HepG2 (cell line): ENCODE measurements at regions not wholly inside any gene's neighbourhood (a gene's known extent, or its start where the extent isn't known, plus 50 kb on each side); places are given as distances from the start of the nearest gene placed in this dataset.

ENCODE experiments used
- ATAC-seq: fragments of 200-7000 bp; cut with Tn5 transposase; 3 replicates; pipeline ENCODE4 v1.9.1; 2020; ENCODE audit warnings: mild to moderate bottlenecking, moderate library complexity
- BruUV-seq: library from RNA; stranded (reverse); fragments of 400-500 nt; replicated peaks from 2 replicates; lab custom pipeline; 2021; lab: Mats Ljungman, UMichigan
- CTCF ChIA-PET: fragments of 300-600 bp; formaldehyde crosslinking; extraction: SDS; loops from one replicate; lab custom pipeline; 2021; ENCODE audit warnings: low total read pairs, inconsistent platforms, low intra/inter-chr PET ratio; lab: Yijun Ruan, JAX
- POLR2A ChIA-PET: fragments of 350-600 bp; sonication (Branson Sonifier 250); formaldehyde crosslinking; loops from one replicate; lab custom pipeline; 2020; ENCODE audit warnings: antibody characterized with exemption, inconsistent platforms; lab: Yijun Ruan, JAX
- DNase-seq: peaks from one replicate; pipeline ENCODE4 v3.0.0-alpha.2; 2015; ENCODE audit warnings: low spot score
- FAIRE-seq: peaks from 3 replicates; lab custom pipeline; 2011; peaks lifted over from hg19 to GRCh38; lab: Jason Lieb, UNC
- H2AFZ ChIP-seq: one replicate; pipeline ENCODE4 v1.6.1; 2011; ENCODE audit warnings: low read length, inconsistent platforms
- H3K27ac ChIP-seq: fragments of 300-600 bp; 3 replicates; pipeline ENCODE4 v1.8.0; 2011; ENCODE audit warnings: mixed run types, mild to moderate bottlenecking, mixed read lengths, low read length, inconsistent platforms; ENCODE audit not compliant: insufficient read depth; ENCODE audit errors: extremely low read length
- H3K27me3 ChIP-seq, 2 experiments: fragments of 200-600 bp in 1 of 2; 2 replicates in 1 of 2; 3 replicates in 1 of 2; pipeline versions ENCODE4 v1.6.0 to v1.8.0; 2011; ENCODE audit warnings: low read length in 2 of 2, mild to moderate bottlenecking in 2 of 2, moderate library complexity in 2 of 2, inconsistent platforms in 1 of 2; ENCODE audit not compliant: insufficient read depth in 2 of 2, control insufficient read depth in 1 of 2
- H3K36me3 ChIP-seq, 2 experiments: fragments of 200-600 bp in 1 of 2; replicated peaks in 1 of 2; 2 replicates in 1 of 2; 3 replicates in 1 of 2; pipeline versions ENCODE4 v1.5.1 to v1.8.0; 2011; ENCODE audit warnings: low read length in 2 of 2, inconsistent platforms in 1 of 2; ENCODE audit not compliant: insufficient read depth in 2 of 2, control insufficient read depth in 1 of 2
- H3K4me1 ChIP-seq: 2 replicates; pipeline ENCODE4 v1.5.1; 2012; ENCODE audit warnings: low read length, inconsistent platforms; ENCODE audit not compliant: insufficient read depth
- H3K4me2 ChIP-seq: 2 replicates; pipeline ENCODE4 v1.6.0; 2011; ENCODE audit warnings: low read depth, low read length, inconsistent platforms
- H3K4me3 ChIP-seq, 3 experiments: fragments of 200-600 bp in 1 of 3; sonication (generic), shearing (Covaris generic) in 1 of 3; replicated peaks in 1 of 3; 2 replicates each; pipeline ENCODE4 v1.5.1; 2011 to 2016; ENCODE audit warnings: low read length in 3 of 3, inconsistent platforms in 2 of 3, low read depth in 2 of 3, mild to moderate bottlenecking in 2 of 3, control low read depth in 1 of 3, mixed read lengths in 1 of 3; ENCODE audit not compliant: insufficient read depth in 1 of 3
- H3K79me2 ChIP-seq: one replicate; pipeline ENCODE4 v1.6.1; 2011; ENCODE audit warnings: low read length, inconsistent platforms; ENCODE audit not compliant: insufficient read depth
- H3K9ac ChIP-seq: 2 replicates; pipeline ENCODE4 v1.6.0; 2011; ENCODE audit warnings: mild to moderate bottlenecking, low read depth, low read length, inconsistent platforms; ENCODE audit not compliant: insufficient read depth
- H3K9me3 ChIP-seq: 2 replicates; pipeline ENCODE4 v1.5.1; 2012; ENCODE audit warnings: mild to moderate bottlenecking, low read length
- H4K20me1 ChIP-seq: 2 replicates; pipeline ENCODE4 v1.6.0; 2011; ENCODE audit warnings: inconsistent platforms, mild to moderate bottlenecking, low read length, moderate library complexity; ENCODE audit not compliant: insufficient read depth
- HNRNPUL1 ChIP-seq: fragments of 200-400 bp; formaldehyde crosslinking; IDR thresholded peaks from 2 replicates; pipeline ENCODE4 v1.6.1; 2017; ENCODE audit warnings: low read depth, mild to moderate bottlenecking, low read length, moderate library complexity
- HOXA5 ChIP-seq: sonication (generic); formaldehyde crosslinking; IDR thresholded peaks from 2 replicates; pipeline ENCODE4 v1.4.0; 2020; ENCODE audit warnings: missing genetic modification reagents
- KLF15 ChIP-seq: sonication (generic); formaldehyde crosslinking; IDR thresholded peaks from 2 replicates; pipeline ENCODE4 v1.8.1; 2023; ENCODE audit warnings: borderline replicate concordance, mild to moderate bottlenecking, inconsistent platforms, missing genetic modification reagents, mixed read lengths
- ZNF17 ChIP-seq: sonication (generic); formaldehyde crosslinking; IDR thresholded peaks from 2 replicates; pipeline ENCODE4 v1.5.0; 2020; ENCODE audit warnings: mild to moderate bottlenecking, missing genetic modification reagents
- ZNF337 ChIP-seq: sonication (generic); formaldehyde crosslinking; IDR thresholded peaks from 2 replicates; pipeline ENCODE4 v1.5.1; 2020; ENCODE audit warnings: missing genetic modification reagents, low read depth, mild to moderate bottlenecking, borderline replicate concordance
- ZNF382 ChIP-seq: sonication (generic); formaldehyde crosslinking; IDR thresholded peaks from 2 replicates; pipeline ENCODE4 v1.5.0; 2020; ENCODE audit warnings: missing genetic modification reagents, mild to moderate bottlenecking, borderline replicate concordance
- ZNF670 ChIP-seq: sonication (generic); formaldehyde crosslinking; IDR thresholded peaks from 2 replicates; pipeline ENCODE4 v1.8.0; 2022; ENCODE audit warnings: mild to moderate bottlenecking, missing genetic modification reagents, borderline replicate concordance
- WGBS: methylation state at CpG from one replicate; pipeline ENCODE4 v1.1.6; 2017; ENCODE audit warnings: low lambda C conversion rate; 5-methylcytosine and 5-hydroxymethylcytosine counted together
- in situ Hi-C: cut with HindIII; loops from 2 replicates; pipeline ENCODE4 v1.10.0; 2017; ENCODE audit warnings: low pct_unique_long_range_greater_than_20kb; ENCODE audit not compliant: extremely low pct_ligation_motif_present
- intact Hi-C: fragments of 100-400 bp; cut with micrococcal nuclease; formaldehyde crosslinking; loops from one replicate; pipeline ENCODE4 v1.10.0; 2022; ENCODE audit not compliant: unreplicated experiment
- TF ChIP-seq, protein P1 (sequence below): sonication (generic); formaldehyde crosslinking; IDR thresholded peaks from 2 replicates; pipeline ENCODE4 v1.4.0; 2020; ENCODE audit warnings: mild to moderate bottlenecking, low read depth, missing genetic modification reagents
- TF ChIP-seq, protein P2 (sequence below): sonication (generic); formaldehyde crosslinking; IDR thresholded peaks from 2 replicates; pipeline ENCODE4 v1.5.0; 2020; ENCODE audit warnings: mild to moderate bottlenecking, missing genetic modification reagents, borderline replicate concordance
- TF ChIP-seq, protein P3 (sequence below): sonication (generic); formaldehyde crosslinking; IDR thresholded peaks from 2 replicates; pipeline ENCODE4 v1.9.0; 2021; ENCODE audit warnings: missing genetic modification reagents, borderline replicate concordance

DNA sequence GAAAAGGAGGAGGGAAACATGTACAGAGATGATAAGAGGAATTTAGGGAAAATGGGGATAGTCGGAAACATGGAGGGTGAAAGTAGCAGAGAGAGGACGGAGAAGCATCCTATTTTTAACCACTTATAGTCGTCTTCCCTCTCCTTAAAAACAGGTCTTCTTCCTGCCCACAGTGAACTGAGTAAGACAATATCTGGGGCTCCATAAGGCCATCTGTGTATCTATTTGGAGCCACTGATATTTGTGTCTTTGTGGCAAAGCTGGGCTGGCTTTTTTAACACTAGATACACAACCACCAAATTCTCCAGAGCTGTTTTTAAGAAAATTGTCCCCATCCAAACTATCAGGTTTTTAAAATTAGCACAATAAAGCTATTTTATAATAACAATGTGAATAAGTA lies 109.5 kb upstream of the RAP1B start:
- H3K4me2 ChIP-seq = no peak overlapping the region
- no peaks in the 10 kb centered on the region for H4K20me1 ChIP-seq
- POLR2A ChIA-PET = no interaction called here
- BruUV-seq = no TSS peak
- FAIRE-seq = no peak
- no peaks in the 10 kb centered on the region; a peak in 1 of 5 replicates for H3K27me3 ChIP-seq
- intact Hi-C loops = no loop called here
- no peak overlapping the region for H3K27ac ChIP-seq
- TF ChIP-seq, protein P1, sequence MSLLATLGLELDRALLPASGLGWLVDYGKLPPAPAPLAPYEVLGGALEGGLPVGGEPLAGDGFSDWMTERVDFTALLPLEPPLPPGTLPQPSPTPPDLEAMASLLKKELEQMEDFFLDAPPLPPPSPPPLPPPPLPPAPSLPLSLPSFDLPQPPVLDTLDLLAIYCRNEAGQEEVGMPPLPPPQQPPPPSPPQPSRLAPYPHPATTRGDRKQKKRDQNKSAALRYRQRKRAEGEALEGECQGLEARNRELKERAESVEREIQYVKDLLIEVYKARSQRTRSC (CRISPR knock-in tag) = no peak
- no peak for TF ChIP-seq ZNF17 (CRISPR knock-in tag)
- TF ChIP-seq, protein P2, sequence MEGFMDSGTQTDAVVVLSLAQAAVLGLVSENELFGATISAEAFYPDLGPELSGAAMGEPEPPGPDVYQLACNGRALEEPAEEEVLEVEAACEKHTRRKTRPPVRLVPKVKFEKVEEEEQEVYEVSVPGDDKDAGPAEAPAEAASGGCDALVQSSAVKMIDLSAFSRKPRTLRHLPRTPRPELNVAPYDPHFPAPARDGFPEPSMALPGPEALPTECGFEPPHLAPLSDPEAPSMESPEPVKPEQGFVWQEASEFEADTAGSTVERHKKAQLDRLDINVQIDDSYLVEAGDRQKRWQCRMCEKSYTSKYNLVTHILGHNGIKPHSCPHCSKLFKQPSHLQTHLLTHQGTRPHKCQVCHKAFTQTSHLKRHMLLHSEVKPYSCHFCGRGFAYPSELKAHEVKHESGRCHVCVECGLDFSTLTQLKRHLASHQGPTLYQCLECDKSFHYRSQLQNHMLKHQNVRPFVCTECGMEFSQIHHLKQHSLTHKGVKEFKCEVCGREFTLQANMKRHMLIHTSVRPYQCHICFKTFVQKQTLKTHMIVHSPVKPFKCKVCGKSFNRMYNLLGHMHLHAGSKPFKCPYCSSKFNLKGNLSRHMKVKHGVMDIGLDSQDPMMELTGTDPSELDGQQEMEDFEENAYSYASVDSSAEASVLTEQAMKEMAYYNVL (CRISPR knock-in tag) = no peak
- TF ChIP-seq HOXA5 (CRISPR knock-in tag) = no peak
- TF ChIP-seq KLF15 (CRISPR knock-in tag) = no peak
- TF ChIP-seq HNRNPUL1 = no peak
- TF ChIP-seq ZNF337 = no peak
- TF ChIP-seq, protein P3, sequence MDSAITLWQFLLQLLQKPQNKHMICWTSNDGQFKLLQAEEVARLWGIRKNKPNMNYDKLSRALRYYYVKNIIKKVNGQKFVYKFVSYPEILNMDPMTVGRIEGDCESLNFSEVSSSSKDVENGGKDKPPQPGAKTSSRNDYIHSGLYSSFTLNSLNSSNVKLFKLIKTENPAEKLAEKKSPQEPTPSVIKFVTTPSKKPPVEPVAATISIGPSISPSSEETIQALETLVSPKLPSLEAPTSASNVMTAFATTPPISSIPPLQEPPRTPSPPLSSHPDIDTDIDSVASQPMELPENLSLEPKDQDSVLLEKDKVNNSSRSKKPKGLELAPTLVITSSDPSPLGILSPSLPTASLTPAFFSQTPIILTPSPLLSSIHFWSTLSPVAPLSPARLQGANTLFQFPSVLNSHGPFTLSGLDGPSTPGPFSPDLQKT (CRISPR knock-in tag) = no peak
- TF ChIP-seq ZNF670 = no peak
- no peak for TF ChIP-seq ZNF382 (CRISPR knock-in tag)
- H2AFZ ChIP-seq = no peak overlapping the region
- 9% methylated on average over 3 of the region's 3 CpGs for WGBS
- CTCF ChIA-PET = no interaction called here
- no peaks in the 10 kb centered on the region for H3K36me3 ChIP-seq
- no peak overlapping the region for H3K9ac ChIP-seq
- no peak overlapping the region for H3K4me3 ChIP-seq
- H3K9me3 ChIP-seq = no peaks in the 10 kb centered on the region
- no peaks in the 10 kb centered on the region for H3K79me2 ChIP-seq
- ATAC-seq = no peak
- in situ Hi-C loops = no loop called here
- no peak for DNase-seq
- no peaks in the 10 kb centered on the region for H3K4me1 ChIP-seq
